ENCODE measurements at regions not wholly inside any gene's neighbourhood (a gene's known extent, or its start where the extent isn't known, plus 50 kb on each side); places are given as distances from the start of the nearest gene placed in this dataset.

- FAIRE-seq (no peak), DNase-seq (no peak)
- no peak overlapping the region for H3K9ac ChIP-seq (ENCODE audit: low read length in 3 of 3)
- no peaks in the 10 kb centered on the region for H3K9me3 ChIP-seq (ENCODE audit: control insufficient read depth in 2 of 3, insufficient read depth in 1 of 3, low read length in 3 of 3)
- H3K4me3 ChIP-seq (ENCODE audit: low read length in 3 of 3), result no peak overlapping the region
- intact Hi-C loops (cut with DNase I), result no loop called here
- H3K27me3 ChIP-seq (ENCODE audit: control insufficient read depth, insufficient read depth, low read length), result no peaks in the 10 kb centered on the region
- H3K4me1 ChIP-seq (ENCODE audit: control insufficient read depth in 2 of 3, insufficient read depth in 2 of 3, low read depth in 1 of 3, low read length in 3 of 3), result no peaks in the 10 kb centered on the region
- H3K27ac ChIP-seq (ENCODE audit: low read depth in 2 of 2, low read length in 2 of 2), result no peak overlapping the region
- TF ChIP-seq, protein P1, sequence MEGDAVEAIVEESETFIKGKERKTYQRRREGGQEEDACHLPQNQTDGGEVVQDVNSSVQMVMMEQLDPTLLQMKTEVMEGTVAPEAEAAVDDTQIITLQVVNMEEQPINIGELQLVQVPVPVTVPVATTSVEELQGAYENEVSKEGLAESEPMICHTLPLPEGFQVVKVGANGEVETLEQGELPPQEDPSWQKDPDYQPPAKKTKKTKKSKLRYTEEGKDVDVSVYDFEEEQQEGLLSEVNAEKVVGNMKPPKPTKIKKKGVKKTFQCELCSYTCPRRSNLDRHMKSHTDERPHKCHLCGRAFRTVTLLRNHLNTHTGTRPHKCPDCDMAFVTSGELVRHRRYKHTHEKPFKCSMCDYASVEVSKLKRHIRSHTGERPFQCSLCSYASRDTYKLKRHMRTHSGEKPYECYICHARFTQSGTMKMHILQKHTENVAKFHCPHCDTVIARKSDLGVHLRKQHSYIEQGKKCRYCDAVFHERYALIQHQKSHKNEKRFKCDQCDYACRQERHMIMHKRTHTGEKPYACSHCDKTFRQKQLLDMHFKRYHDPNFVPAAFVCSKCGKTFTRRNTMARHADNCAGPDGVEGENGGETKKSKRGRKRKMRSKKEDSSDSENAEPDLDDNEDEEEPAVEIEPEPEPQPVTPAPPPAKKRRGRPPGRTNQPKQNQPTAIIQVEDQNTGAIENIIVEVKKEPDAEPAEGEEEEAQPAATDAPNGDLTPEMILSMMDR (IDR thresholded peaks at IDR 0.05; ENCODE audit: borderline replicate concordance, extremely low read depth, insufficient read depth), result no peak
- H3K36me3 ChIP-seq (ENCODE audit: control insufficient read depth in 2 of 3, insufficient read depth in 3 of 3, low read length in 3 of 3), result no peaks in the 10 kb centered on the region
Observed at GRCh38 chr6:148110925-148111324, 231.7 kb upstream of the SASH1 start.

DNA sequence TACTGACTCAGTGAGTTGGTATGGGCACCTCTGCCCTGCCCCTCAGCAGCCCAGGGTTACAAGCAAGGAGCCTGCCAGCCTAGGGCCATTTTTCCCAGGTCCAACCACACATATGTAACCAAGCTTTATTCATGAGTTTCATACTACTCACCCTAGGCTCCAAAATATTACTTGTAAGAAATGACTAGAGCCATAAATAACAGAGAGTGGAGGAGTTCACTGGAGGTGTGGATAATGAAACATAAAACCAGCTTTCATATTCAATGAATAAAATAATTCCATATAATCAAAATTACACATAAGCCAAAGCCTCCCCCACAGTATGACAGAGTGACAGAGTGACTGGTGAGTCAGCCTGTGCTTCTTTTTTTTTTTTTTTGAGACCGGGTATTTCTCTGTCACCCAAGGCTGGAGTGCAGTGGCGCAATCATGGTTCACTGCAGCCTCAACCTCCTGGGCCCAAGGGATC is 229.8 kb upstream of the SASH1 start:
- no peak for FAIRE-seq

GRCh38 chr6:148116001-148116400 is 226.6 kb upstream of the SASH1 start:
- Histone ChIP-seq H3K27me3 (ENCODE audit: control insufficient read depth, insufficient read depth, low read length) (no peaks in the 10 kb centered on the region), H3K4me1 (ENCODE audit: control insufficient read depth in 2 of 3, insufficient read depth in 2 of 3, low read depth in 1 of 3, low read length in 3 of 3) (no peaks in the 10 kb centered on the region), H3K9me3 (ENCODE audit: control insufficient read depth in 2 of 3, insufficient read depth in 1 of 3, low read length in 3 of 3) (no peaks in the 10 kb centered on the region), H3K27ac (ENCODE audit: low read depth in 2 of 2, low read length in 2 of 2) (no peak overlapping the region), H3K9ac (ENCODE audit: low read length in 3 of 3) (no peak overlapping the region), H3K36me3 (ENCODE audit: control insufficient read depth in 2 of 3, insufficient read depth in 3 of 3, low read length in 3 of 3) (no peaks in the 10 kb centered on the region), H3K4me3 (ENCODE audit: low read length in 3 of 3) (no peak overlapping the region)
- TF ChIP-seq, protein P1 (IDR thresholded peaks at IDR 0.05; ENCODE audit: borderline replicate concordance, extremely low read depth, insufficient read depth), result no peak
- intact Hi-C loops (cut with DNase I), result no loop called here
- no peak for FAIRE-seq
- no peak for DNase-seq

More for the DNA sequence above, 229.8 kb upstream of the SASH1 start:
- Histone ChIP-seq H3K27ac (ENCODE audit: low read depth in 2 of 2, low read length in 2 of 2) (no peak overlapping the region), H3K4me1 (ENCODE audit: control insufficient read depth in 2 of 3, insufficient read depth in 2 of 3, low read depth in 1 of 3, low read length in 3 of 3) (no peaks in the 10 kb centered on the region), H3K36me3 (ENCODE audit: control insufficient read depth in 2 of 3, insufficient read depth in 3 of 3, low read length in 3 of 3) (no peaks in the 10 kb centered on the region), H3K4me3 (ENCODE audit: low read length in 3 of 3) (no peak overlapping the region), H3K9ac (ENCODE audit: low read length in 3 of 3) (no peak overlapping the region), H3K27me3 (ENCODE audit: control insufficient read depth, insufficient read depth, low read length) (no peaks in the 10 kb centered on the region), H3K9me3 (ENCODE audit: control insufficient read depth in 2 of 3, insufficient read depth in 1 of 3, low read length in 3 of 3) (no peaks in the 10 kb centered on the region)
- DNase-seq, result no peak
- intact Hi-C loops (cut with DNase I), result no loop called here
- TF ChIP-seq, protein P1 (IDR thresholded peaks at IDR 0.05; ENCODE audit: borderline replicate concordance, extremely low read depth, insufficient read depth), result no peak

GRCh38 chr6:148118244-148118643 is 224.4 kb upstream of the SASH1 start:
- no peaks in the 10 kb centered on the region for H3K4me1 ChIP-seq (ENCODE audit: control insufficient read depth in 2 of 3, insufficient read depth in 2 of 3, low read depth in 1 of 3, low read length in 3 of 3)
- H3K4me3 ChIP-seq (ENCODE audit: low read length in 3 of 3), result no peak overlapping the region
- H3K9me3 ChIP-seq (ENCODE audit: control insufficient read depth in 2 of 3, insufficient read depth in 1 of 3, low read length in 3 of 3), result no peaks in the 10 kb centered on the region
- H3K36me3 ChIP-seq (ENCODE audit: control insufficient read depth in 2 of 3, insufficient read depth in 3 of 3, low read length in 3 of 3), result no peaks in the 10 kb centered on the region
- TF ChIP-seq, protein P1 (IDR thresholded peaks at IDR 0.05; ENCODE audit: borderline replicate concordance, extremely low read depth, insufficient read depth), result no peak
- H3K9ac ChIP-seq (ENCODE audit: low read length in 3 of 3), result no peak overlapping the region
- H3K27me3 ChIP-seq (ENCODE audit: control insufficient read depth, insufficient read depth, low read length), result no peaks in the 10 kb centered on the region
- intact Hi-C loops (cut with DNase I), result no loop called here
- DNase-seq, result no peak
- H3K27ac ChIP-seq (ENCODE audit: low read depth in 2 of 2, low read length in 2 of 2), result no peak overlapping the region
- no peak for FAIRE-seq

Data from kidney (tissue), 13 donors.